Left lung (tissue), 4 donors: ENCODE measurements at regions not wholly inside any gene's neighbourhood (a gene's known extent, or its start where the extent isn't known, plus 50 kb on each side); places are given as distances from the start of the nearest gene placed in this dataset.
"Not testable (repeated sequence)": the region's sequence is repeated elsewhere in the genome, so short reads cannot be mapped to it uniquely, and the experiment has no call there.

Experiments
- ATAC-seq: fragments of 200-7000 bp; cut with Tn5 transposase; one replicate; pipeline ENCODE4 v1.9.1; 2020; ENCODE audit warnings: moderate library complexity
- DNase-seq, 4 donors: peaks; one replicate each; pipeline ENCODE4 v3.0.0-alpha.2; 2013 to 2020
- H3K27ac ChIP-seq, 2 donors: fragments of 200-600 bp; sonication (generic) in 1 of 2; one replicate each; pipeline versions ENCODE4 v1.5.0 to v1.8.0; 2020 to 2021
- H3K27me3 ChIP-seq, 2 donors: fragments of 200-600 bp; sonication (generic) in 1 of 2; one replicate each; pipeline versions ENCODE4 v1.5.0 to v1.8.0; 2020 to 2021
- H3K36me3 ChIP-seq, 2 donors: fragments of 200-600 bp; sonication (generic) in 1 of 2; one replicate each; pipeline versions ENCODE4 v1.5.0 to v1.8.0; 2020 to 2021
- H3K4me1 ChIP-seq, 2 donors: fragments of 200-600 bp; one replicate each; pipeline ENCODE4 v1.8.0; 2021
- H3K4me3 ChIP-seq, 2 donors: fragments of 200-600 bp; sonication (generic) in 1 of 2; one replicate each; pipeline versions ENCODE4 v1.5.0 to v1.8.0; 2020 to 2021; ENCODE audit warnings: mild to moderate bottlenecking in 1 of 2
- H3K9me3 ChIP-seq, 2 donors: fragments of 200-600 bp; sonication (generic) in 1 of 2; one replicate each; pipeline versions ENCODE4 v1.5.0 to v1.8.0; 2020 to 2021
- CTCF ChIP-seq, 2 donors: fragments of 200-600 bp; sonication (generic) in 1 of 2; IDR thresholded peaks; one replicate each; pipeline versions ENCODE4 v1.5.0 to v1.8.0; 2021; ENCODE audit warnings: antibody characterized with exemption in 2 of 2
- intact Hi-C, 2 donors: fragments of 100-400 bp; cut with DNase I; formaldehyde crosslinking; loops; one replicate each; pipeline versions ENCODE4 v1.11.2 to v1.14.2; 2022
- donor health status: DM: no; HTN: yes; CAD: no.
- donor health status: DM: no; HTN: no; CAD: no.

- no peaks in the 10 kb centered on the region for H3K9me3 ChIP-seq
- ATAC-seq (no peak), DNase-seq (no peak)
- H3K36me3 ChIP-seq = no peaks in the 10 kb centered on the region
- H3K4me3 ChIP-seq = no peak overlapping the region
- intact Hi-C loops = no loop called here
- no peaks in the 10 kb centered on the region for H3K4me1 ChIP-seq
- no peak for TF ChIP-seq CTCF (IDR thresholded peaks at IDR 0.05)
- no peaks in the 10 kb centered on the region for H3K27me3 ChIP-seq
- H3K27ac ChIP-seq = no peak overlapping the region
Measured at GRCh38 chr22:26839216-26839615, 181.8 kb downstream of the MIAT start.

DNA sequence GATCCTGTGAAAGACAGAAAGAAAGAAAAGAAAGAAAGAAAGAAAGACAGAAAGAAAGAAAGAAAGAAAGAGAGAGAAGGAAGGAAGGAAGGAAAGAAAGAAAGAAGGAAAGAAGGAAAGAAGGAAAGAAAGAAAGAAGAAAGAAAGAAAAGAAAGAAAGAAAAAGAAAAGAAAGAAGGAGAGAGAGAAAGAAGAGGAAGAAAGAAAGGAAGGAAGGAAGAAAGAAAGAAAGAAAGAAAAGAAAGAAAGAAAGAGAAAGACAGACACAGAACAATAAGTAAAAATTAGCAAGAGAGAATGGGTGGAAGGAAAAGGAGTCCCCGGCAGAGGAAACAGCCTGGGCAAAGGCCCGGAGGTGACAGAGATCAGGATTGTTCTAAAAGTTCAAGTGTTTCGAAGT, 183.4 kb downstream of the MIAT start:
- H3K36me3 ChIP-seq, H3K4me3 ChIP-seq, ATAC-seq, intact Hi-C loops, H3K27ac ChIP-seq, H3K9me3 ChIP-seq, H3K27me3 ChIP-seq, DNase-seq, H3K4me1 ChIP-seq: not testable (repeated sequence)

GRCh38 chr22:26842103-26842502, 184.7 kb downstream of the MIAT start:
- Histone ChIP-seq H3K27ac (no peak overlapping the region), H3K4me1 (no peaks in the 10 kb centered on the region), H3K9me3 (no peaks in the 10 kb centered on the region), H3K27me3 (no peaks in the 10 kb centered on the region), H3K4me3 (no peak overlapping the region), H3K36me3 (no peaks in the 10 kb centered on the region)
- ATAC-seq (no peak), DNase-seq (no peak)
- no peak for TF ChIP-seq CTCF (IDR thresholded peaks at IDR 0.05)
- intact Hi-C loops = no loop called here

DNA sequence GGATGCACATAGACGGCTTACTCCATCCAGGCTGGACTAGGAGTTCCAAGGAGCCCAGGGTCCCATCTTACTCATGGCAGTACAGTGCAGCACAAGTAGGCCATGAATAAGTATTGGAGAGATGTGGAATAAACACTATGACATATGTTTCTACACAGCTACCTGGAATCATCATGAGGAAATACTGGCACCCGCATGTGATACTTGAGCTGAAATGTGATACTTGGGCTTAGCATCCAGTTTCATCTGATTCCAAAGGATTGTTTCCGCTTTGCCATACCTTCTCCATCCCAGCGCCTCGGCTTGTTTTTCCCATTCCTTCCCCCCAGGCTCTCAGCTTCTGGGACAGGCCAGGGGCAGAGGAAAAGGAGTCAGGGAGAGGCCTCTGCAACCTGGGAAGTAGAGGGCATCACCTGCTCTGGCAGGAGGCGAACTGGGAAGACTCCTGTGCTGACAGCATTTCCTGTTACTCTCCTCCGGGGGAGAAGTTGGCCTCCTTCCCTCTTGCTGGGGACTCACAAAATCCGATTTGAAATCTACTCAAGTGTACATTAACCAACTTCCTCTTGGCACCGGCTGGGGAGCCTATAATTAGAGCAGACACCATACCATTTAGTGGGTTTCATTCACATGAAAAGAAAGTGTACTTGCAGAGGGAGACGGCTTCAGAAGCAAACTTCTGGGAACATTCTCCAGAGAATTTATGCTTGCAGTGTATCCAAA, 187.8 kb downstream of the MIAT start:
- peak in 1 of 4 donors; percentile 2 for DNase-seq
- TF ChIP-seq CTCF (IDR thresholded peaks at IDR 0.05) = no peak
- Histone ChIP-seq H3K9me3 (no peaks in the 10 kb centered on the region), H3K4me3 (no peak overlapping the region), H3K27me3 (no peaks in the 10 kb centered on the region), H3K27ac (no peak overlapping the region), H3K4me1 (no peaks in the 10 kb centered on the region), H3K36me3 (no peaks in the 10 kb centered on the region)
- ATAC-seq = no peak
- intact Hi-C loops = no loop called here

DNA sequence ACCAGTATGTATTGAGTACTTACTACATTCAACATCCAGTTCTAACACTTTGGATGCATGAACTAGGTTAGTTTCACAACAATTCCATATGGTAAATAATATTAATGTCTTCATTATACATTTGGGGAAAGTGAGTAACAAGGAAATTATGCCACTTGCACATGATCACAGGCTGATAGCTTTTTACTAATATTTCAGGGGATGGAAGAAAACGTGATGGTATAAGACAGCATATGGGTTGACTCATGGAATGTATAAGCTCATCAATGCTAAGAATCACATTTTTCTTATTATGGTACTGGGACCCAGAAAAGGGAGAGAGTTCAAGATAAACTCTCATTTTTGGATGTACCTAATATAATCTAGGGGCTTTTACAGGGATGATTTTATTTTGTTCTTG, 188.7 kb downstream of the MIAT start:
- Histone ChIP-seq H3K4me1 (no peaks in the 10 kb centered on the region), H3K27ac (no peak overlapping the region), H3K9me3 (no peaks in the 10 kb centered on the region), H3K4me3 (no peak overlapping the region), H3K27me3 (no peaks in the 10 kb centered on the region), H3K36me3 (no peaks in the 10 kb centered on the region)
- no peak for TF ChIP-seq CTCF (IDR thresholded peaks at IDR 0.05)
- intact Hi-C loops = no loop called here
- no peak for ATAC-seq
- DNase-seq = no peak

- intact Hi-C loops = no loop called here
- no peaks in the 10 kb centered on the region for H3K9me3 ChIP-seq
- no peak for TF ChIP-seq CTCF (IDR thresholded peaks at IDR 0.05)
- no peaks in the 10 kb centered on the region for H3K36me3 ChIP-seq
- no peak overlapping the region for H3K27ac ChIP-seq
- H3K27me3 ChIP-seq = no peaks in the 10 kb centered on the region
- DNase-seq = no peak
- H3K4me1 ChIP-seq = no peaks in the 10 kb centered on the region
- no peak overlapping the region for H3K4me3 ChIP-seq
- ATAC-seq = no peak
Measured at GRCh38 chr22:26846645-26847044, 189.3 kb downstream of the MIAT start.
